GM10266 (cell line): ENCODE measurements at regions not wholly inside any gene's neighbourhood (a gene's known extent, or its start where the extent isn't known, plus 50 kb on each side); places are given as distances from the start of the nearest gene placed in this dataset.
A peak's percentile ranks its signal among the peaks of the same experiment; 100 is the strongest.
"Not testable (repeated sequence)": the region's sequence is repeated elsewhere in the genome, so short reads cannot be mapped to it uniquely, and the experiment has no call there.

ENCODE experiments used
- DNase-seq: peaks from one replicate; pipeline ENCODE4 v3.0.0; 2012; ENCODE audit errors: extremely low spot score
- CTCF ChIP-seq: IDR thresholded peaks from 2 replicates; pipeline ENCODE4 v1.5.1; 2012; ENCODE audit warnings: mild to moderate bottlenecking, low read depth; ENCODE audit not compliant: control insufficient read depth, insufficient read depth; ENCODE audit errors: missing control alignments

- no peak for TF ChIP-seq CTCF
- DNase-seq: no peak
Observed at GRCh38 chr15:60172143-60172542, 168.0 kb downstream of the FOXB1 start.

GRCh38 chr15:60179786-60180391 lies 175.8 kb downstream of the FOXB1 start:
- peak; percentile 21 for DNase-seq
- TF ChIP-seq CTCF: peak; percentile 69

- not testable (repeated sequence) for DNase-seq
Observed at GRCh38 chr15:60181957-60182356, 177.8 kb downstream of the FOXB1 start.

- DNase-seq: no peak
- TF ChIP-seq CTCF: no peak
Observed at GRCh38 chr15:60183366-60183765, 179.3 kb downstream of the FOXB1 start.

GRCh38 chr15:60184579-60184978 lies 180.5 kb downstream of the FOXB1 start:
- DNase-seq: no peak
- no peak for TF ChIP-seq CTCF

GRCh38 chr15:60191016-60191415 lies 186.9 kb downstream of the FOXB1 start:
- DNase-seq: no peak
- no peak for TF ChIP-seq CTCF

GRCh38 chr15:60191821-60192220 lies 187.7 kb downstream of the FOXB1 start:
- DNase-seq: no peak
- no peak for TF ChIP-seq CTCF

GRCh38 chr15:60195611-60196010 lies 191.5 kb downstream of the FOXB1 start:
- TF ChIP-seq CTCF: no peak

More at GRCh38 chr15:60195611-60196010, 191.5 kb downstream of the FOXB1 start:
- no peak for DNase-seq
